ENCODE measurements at regions not wholly inside any gene's neighbourhood (a gene's known extent, or its start where the extent isn't known, plus 50 kb on each side); places are given as distances from the start of the nearest gene placed in this dataset.

DNA sequence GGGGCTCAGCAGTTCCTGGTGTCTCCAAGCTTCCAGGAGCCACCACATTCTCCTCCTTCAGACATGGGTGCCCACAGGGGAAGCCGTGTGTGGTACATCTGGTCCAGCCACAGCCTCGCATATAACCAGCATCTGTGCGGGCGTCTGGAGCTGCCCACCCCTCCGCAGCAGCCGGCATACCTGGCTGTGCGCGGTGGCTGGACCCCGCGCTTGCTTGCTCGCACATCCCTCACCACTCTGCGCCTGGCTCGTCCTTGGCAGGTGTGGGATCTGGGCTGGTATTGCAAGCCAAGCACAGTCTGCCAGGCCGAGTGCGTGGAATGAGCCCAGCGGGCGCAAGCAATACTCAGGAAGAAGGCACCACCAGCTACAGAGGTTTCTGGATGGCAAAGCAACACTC lies 117.7 kb upstream of the MBL2 start:
- Histone ChIP-seq H4K20me1 (ENCODE audit: insufficient read depth) (no peaks in the 10 kb centered on the region), H3K79me2 (replicated peaks; ENCODE audit: insufficient read depth, low read length) (no peaks in the 10 kb centered on the region), H3K27ac (ENCODE audit: low read length) (no peak overlapping the region), H3F3A (ENCODE audit: insufficient read depth, low read length, poor library complexity, severe bottlenecking) (no peaks in the 10 kb centered on the region), H3K4me2 (ENCODE audit: low read length) (no peak overlapping the region), H3K9me3 (ENCODE audit: low read length) (no peaks in the 10 kb centered on the region), H3K4me3 (ENCODE audit: low read length) (no peak overlapping the region), H3K9ac (ENCODE audit: low read length) (no peak overlapping the region), H3K27me3 (ENCODE audit: insufficient read depth, low read depth, low read length) (no peaks in the 10 kb centered on the region), H2AFZ (ENCODE audit: low read depth, low read length) (no peak overlapping the region), H3K9me2 (ENCODE audit: insufficient read depth, low read length) (no peaks in the 10 kb centered on the region), H3K36me3 (ENCODE audit: insufficient read depth, low read length) (no peaks in the 10 kb centered on the region)
- TF ChIP-seq RAD21 (conservative IDR thresholded peaks at IDR 0.05): no peak
- TF ChIP-seq SMC3 (conservative IDR thresholded peaks at IDR 0.05; ENCODE audit: poor library complexity): no peak
- no peak for TF ChIP-seq TAF1 (IDR thresholded peaks at IDR 0.05; ENCODE audit: low read depth)
- TF ChIP-seq, protein P1, sequence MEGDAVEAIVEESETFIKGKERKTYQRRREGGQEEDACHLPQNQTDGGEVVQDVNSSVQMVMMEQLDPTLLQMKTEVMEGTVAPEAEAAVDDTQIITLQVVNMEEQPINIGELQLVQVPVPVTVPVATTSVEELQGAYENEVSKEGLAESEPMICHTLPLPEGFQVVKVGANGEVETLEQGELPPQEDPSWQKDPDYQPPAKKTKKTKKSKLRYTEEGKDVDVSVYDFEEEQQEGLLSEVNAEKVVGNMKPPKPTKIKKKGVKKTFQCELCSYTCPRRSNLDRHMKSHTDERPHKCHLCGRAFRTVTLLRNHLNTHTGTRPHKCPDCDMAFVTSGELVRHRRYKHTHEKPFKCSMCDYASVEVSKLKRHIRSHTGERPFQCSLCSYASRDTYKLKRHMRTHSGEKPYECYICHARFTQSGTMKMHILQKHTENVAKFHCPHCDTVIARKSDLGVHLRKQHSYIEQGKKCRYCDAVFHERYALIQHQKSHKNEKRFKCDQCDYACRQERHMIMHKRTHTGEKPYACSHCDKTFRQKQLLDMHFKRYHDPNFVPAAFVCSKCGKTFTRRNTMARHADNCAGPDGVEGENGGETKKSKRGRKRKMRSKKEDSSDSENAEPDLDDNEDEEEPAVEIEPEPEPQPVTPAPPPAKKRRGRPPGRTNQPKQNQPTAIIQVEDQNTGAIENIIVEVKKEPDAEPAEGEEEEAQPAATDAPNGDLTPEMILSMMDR (IDR thresholded peaks at IDR 0.05; ENCODE audit: poor library complexity, severe bottlenecking): no peak
- TF ChIP-seq, protein P2, sequence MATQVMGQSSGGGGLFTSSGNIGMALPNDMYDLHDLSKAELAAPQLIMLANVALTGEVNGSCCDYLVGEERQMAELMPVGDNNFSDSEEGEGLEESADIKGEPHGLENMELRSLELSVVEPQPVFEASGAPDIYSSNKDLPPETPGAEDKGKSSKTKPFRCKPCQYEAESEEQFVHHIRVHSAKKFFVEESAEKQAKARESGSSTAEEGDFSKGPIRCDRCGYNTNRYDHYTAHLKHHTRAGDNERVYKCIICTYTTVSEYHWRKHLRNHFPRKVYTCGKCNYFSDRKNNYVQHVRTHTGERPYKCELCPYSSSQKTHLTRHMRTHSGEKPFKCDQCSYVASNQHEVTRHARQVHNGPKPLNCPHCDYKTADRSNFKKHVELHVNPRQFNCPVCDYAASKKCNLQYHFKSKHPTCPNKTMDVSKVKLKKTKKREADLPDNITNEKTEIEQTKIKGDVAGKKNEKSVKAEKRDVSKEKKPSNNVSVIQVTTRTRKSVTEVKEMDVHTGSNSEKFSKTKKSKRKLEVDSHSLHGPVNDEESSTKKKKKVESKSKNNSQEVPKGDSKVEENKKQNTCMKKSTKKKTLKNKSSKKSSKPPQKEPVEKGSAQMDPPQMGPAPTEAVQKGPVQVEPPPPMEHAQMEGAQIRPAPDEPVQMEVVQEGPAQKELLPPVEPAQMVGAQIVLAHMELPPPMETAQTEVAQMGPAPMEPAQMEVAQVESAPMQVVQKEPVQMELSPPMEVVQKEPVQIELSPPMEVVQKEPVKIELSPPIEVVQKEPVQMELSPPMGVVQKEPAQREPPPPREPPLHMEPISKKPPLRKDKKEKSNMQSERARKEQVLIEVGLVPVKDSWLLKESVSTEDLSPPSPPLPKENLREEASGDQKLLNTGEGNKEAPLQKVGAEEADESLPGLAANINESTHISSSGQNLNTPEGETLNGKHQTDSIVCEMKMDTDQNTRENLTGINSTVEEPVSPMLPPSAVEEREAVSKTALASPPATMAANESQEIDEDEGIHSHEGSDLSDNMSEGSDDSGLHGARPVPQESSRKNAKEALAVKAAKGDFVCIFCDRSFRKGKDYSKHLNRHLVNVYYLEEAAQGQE (IDR thresholded peaks at IDR 0.05; ENCODE audit: borderline replicate concordance): no peak
- no peak for TF ChIP-seq POLR2AphosphoS5 (IDR thresholded peaks at IDR 0.05)
- no peak for TF ChIP-seq EZH2 (IDR thresholded peaks at IDR 0.05; ENCODE audit: borderline replicate concordance, insufficient read depth, low read length, poor library complexity, severe bottlenecking)
- TF ChIP-seq MXI1 (conservative IDR thresholded peaks at IDR 0.05; ENCODE audit: poor library complexity, severe bottlenecking): no peak
- no peak for TF ChIP-seq EP300 (conservative IDR thresholded peaks at IDR 0.05; ENCODE audit: poor library complexity, severe bottlenecking)

DNA sequence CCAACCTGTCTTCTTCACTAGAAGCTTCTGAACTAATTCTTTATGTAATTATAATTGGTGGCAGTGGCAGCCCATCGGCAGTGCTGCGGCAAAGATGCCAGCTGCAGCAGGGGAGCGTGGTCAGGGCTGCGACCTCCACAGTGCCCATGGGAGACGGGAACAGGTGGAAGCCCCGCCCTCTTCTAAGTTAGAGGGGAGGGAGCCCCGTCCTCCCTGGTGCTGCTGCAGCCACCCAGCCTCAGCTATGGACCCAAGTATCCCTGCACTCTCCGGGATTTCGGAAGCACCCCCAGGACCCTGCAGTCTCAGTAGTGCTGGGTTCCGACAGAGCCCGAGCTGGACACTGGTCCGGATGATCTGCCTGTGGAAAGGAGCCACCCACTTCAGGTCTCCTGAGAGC lies 117.0 kb upstream of the MBL2 start:
- H2AFZ ChIP-seq (ENCODE audit: low read depth, low read length): no peak overlapping the region
- no peak overlapping the region for H3K4me3 ChIP-seq (ENCODE audit: low read length)
- H3K27ac ChIP-seq (ENCODE audit: low read length): no peak overlapping the region
- TF ChIP-seq EP300 (conservative IDR thresholded peaks at IDR 0.05; ENCODE audit: poor library complexity, severe bottlenecking) (no peak), SMC3 (conservative IDR thresholded peaks at IDR 0.05; ENCODE audit: poor library complexity) (no peak)
- no peaks in the 10 kb centered on the region for H3K36me3 ChIP-seq (ENCODE audit: insufficient read depth, low read length)
- H3F3A ChIP-seq (ENCODE audit: insufficient read depth, low read length, poor library complexity, severe bottlenecking): no peaks in the 10 kb centered on the region
- H4K20me1 ChIP-seq (ENCODE audit: insufficient read depth): no peaks in the 10 kb centered on the region
- H3K4me2 ChIP-seq (ENCODE audit: low read length): no peak overlapping the region
- no peaks in the 10 kb centered on the region for H3K79me2 ChIP-seq (replicated peaks; ENCODE audit: insufficient read depth, low read length)
- H3K9me3 ChIP-seq (ENCODE audit: low read length): no peaks in the 10 kb centered on the region
- no peak overlapping the region for H3K9ac ChIP-seq (ENCODE audit: low read length)
- no peaks in the 10 kb centered on the region for H3K27me3 ChIP-seq (ENCODE audit: insufficient read depth, low read depth, low read length)
- no peaks in the 10 kb centered on the region for H3K9me2 ChIP-seq (ENCODE audit: insufficient read depth, low read length)
